HG03442 (cell line): ENCODE measurements at regions not wholly inside any gene's neighbourhood (a gene's known extent, or its start where the extent isn't known, plus 50 kb on each side); places are given as distances from the start of the nearest gene placed in this dataset.

Source experiments
- ATAC-seq: cut with Tn5 transposase; IDR thresholded peaks from one replicate; pipeline ENCODE4 v1.9.1; 2021; ENCODE audit warnings: mild to moderate bottlenecking, moderate library complexity; ENCODE audit not compliant: unreplicated experiment

DNA sequence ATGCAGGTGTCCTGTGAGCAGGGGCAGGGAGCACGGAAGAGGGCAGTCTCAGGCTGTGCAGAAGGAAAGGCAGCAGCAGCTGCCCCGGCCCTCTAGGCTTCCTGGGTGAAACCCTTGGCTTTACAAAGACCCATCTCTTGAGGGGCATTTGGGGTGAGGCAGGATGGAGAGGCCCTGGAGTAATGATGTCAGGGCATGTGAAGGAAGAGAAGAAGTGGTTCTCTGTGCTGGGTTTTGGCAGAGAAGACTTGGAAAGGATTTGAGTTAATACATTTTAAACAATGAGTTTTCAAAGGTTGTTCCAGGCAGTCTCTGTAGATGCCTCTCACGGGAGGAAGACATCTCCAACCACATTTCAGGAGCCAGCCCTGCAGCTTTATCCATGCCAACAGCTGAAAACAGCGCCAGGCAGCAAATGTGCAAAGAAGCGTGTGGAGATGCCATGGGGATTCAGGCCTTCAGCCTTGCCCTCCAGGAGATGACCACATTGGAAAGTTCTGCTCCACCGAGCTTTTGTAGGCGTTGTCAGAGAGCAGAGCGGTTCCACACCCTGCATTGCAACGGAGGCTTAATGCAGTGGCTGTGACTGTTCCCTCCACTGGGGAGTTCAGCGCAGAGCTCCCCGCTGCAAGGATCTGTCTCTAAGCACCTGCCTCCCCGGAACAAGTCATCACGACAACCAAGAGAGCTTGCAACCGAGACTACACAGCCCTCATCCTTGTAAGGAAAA, 322.8 kb downstream of the UQCRFS1 start:
- no peak for ATAC-seq

DNA sequence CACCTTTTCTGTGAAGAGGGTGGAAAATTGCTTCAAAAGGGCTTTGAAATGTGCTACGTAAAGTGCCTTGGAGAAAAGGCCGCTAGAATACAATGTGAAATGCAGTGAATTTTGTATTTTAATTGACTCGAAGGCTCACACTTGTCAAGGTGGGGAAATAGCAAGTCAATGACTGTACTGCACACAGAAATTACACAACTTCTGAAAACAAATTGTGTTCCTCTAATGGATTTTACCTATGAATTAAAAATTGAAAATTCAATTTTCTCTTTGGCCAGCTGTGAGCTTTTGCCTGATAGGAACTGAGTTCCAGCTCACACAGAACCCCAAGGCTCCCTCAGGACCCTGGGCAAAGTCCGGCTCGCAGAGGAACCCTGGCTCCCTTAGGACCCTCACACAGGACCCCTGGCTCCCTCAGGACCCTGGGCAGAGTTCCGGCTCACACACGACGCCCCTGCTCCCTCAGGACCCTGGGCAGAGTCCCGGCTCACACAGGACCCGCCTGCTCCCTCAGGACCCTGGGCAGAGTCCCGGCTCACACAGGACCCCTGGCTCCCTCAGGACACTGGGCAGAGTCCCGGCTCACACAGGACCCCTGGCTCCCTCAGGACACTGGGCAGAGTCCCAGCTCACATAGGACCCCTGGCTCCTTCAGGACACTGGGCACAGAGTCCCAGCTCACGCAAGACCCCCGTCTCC, 324.9 kb downstream of the UQCRFS1 start:
- no peak for ATAC-seq

DNA sequence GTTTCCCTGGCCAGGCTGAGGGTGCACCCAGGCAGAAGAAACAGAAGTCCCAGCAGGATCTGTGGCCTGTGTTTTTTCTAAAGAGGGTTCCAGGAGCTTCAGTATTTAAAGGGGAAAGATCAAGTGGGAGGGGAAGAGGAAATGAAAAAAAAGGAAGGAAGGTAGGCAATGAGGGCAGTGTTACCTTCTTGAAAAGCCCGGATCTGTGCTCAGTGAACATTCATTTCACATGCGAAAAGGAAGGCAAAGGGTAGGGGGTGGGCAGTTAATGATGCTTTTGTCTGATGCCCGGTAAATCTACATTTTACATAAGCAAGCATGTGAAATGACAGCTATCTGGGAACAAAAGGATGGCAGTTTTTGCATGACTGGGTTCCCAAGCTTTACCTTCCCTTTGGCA, 326.2 kb downstream of the UQCRFS1 start:
- no peak for ATAC-seq

DNA sequence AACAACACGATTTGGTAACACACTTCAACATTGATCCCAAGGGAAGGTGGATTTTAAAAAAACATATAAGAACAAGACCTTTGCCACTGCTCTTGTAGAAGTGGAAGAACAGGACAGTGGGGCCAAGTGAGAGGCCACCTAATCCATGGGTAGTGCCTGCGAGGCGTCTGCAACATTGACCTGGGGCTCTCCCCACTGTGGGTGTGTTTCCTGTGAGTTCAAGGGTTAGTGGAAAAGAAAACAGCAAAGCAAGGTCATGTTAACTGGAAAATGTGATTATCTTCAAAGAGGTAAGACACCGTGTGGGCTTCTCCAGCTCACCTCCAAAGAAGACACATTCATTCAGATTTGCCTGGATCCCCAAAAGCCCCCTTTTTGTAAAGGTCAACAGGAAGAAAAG, 327.0 kb downstream of the UQCRFS1 start:
- ATAC-seq = no peak

- ATAC-seq = no peak
These were observed 328.0 kb downstream of the UQCRFS1 start for GRCh38 chr19:28884786-28885476.

DNA sequence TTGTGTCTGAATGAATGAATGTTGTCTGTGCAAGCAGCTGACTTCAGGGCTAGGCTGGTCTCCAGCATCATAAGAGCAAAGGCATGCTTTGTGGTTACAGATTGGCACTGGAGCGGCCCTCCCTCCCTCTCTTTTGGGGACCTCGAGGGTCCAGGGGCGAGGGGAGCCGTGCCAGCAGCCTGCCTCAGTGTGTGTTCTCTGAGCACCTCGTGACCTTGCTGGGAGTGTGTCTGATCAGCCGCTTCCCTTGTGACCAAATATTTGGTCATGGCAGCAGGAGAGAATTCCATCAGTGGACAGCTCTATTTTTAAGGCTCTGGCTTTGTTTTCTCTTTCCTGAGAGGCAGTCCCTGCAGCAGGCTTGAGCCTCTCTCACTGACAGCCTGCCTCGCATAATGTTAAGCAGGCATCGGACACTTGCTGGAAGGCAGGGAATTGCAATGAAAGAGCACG, 329.7 kb downstream of the UQCRFS1 start:
- no peak for ATAC-seq

- no peak for ATAC-seq
These were observed 330.1 kb downstream of the UQCRFS1 start for GRCh38 chr19:28882818-28883217.

DNA sequence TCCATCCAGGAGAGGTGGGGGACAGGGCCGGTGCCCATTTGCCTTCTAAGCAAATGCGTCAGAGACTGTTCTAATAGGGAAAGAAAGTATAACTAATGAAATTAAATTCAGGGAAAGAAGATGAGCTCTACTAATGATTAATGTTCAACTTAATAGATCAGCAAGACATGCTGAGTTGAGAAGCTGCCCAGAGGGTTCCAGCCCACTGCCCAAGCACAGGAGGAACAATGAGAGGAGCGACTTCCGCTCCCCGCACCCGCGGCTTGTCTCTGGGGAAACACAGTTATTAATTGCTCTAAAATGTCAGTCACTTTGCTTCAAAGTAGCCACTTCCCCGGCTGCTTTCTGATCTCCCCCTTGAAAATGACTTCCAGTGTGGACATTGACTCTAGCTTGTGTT, 331.3 kb downstream of the UQCRFS1 start:
- ATAC-seq = no peak

DNA sequence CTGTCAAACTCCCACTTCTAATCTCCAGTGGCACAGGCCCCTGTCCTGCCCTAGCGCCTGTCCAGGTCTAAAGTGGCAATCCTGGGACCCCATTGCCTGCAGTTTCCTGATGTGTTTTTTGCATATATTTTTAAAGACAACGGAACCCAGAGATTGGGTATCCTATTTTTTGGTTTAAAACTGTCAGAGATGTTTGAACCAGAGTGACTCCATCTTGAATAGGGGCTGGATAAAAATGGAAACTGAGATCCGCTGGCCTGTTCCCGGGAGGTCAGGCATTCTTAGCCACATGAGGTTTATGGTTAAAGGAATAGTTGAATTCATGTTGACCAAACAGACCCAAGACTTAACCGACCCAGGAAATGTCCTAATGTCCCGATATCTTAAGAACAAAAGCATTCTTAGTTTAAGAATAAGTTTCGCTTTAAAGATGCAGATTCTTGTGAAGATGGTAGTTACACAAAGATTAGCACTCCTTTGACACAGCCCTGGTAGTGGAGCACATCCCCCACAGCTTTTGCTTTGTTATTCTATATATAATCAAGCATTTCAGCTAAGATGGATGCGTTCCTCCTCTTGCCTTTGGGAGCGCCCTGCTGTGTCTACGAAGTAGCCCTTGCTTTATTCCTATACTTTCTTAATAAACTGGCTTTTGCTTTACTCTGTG, 332.1 kb downstream of the UQCRFS1 start:
- ATAC-seq = no peak

GRCh38 chr19:28878862-28879566, 333.9 kb downstream of the UQCRFS1 start:
- peak; percentile 47 for ATAC-seq

GRCh38 chr19:28876609-28877123, 336.3 kb downstream of the UQCRFS1 start:
- no peak for ATAC-seq

DNA sequence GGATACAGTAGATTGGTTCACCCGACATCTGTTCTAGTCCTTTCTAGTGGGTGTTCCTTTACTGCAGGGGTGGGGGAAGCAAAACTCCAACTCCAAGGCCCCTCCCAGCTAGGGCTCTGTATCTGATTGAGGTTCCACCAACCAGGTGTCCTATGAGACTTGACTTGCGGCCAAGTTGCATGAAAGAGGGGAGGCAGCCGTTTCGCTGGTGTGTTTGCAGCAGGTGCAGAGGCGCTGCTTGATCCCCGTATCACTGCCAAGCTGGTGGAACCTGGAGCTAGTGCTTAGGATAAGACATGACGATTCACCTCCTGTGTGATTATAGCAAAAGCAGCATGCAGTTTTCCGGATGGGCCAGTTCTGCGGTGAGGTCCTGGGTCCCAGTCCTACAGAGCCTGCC, 338.2 kb downstream of the UQCRFS1 start:
- ATAC-seq = no peak

DNA sequence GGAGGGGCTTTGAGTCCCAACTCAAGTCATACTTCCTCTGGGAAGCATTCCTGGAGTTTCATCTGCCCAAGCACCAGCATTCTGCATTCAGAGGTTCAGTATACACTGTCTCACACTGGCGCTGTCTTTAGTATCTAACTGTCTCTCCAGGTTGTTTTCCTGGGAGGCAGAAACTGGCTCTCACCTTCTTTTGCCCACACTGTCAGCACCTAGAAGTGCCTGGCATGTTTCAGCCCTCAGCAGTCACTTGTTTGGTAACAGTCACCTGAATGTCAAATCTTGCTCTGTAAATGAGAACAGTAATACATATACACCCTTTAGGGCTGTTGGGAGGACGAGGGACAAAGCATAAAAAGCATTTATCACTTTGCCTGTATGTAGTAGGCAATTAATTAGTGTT, 339.6 kb downstream of the UQCRFS1 start:
- ATAC-seq = no peak

GRCh38 chr19:28871099-28871725, 341.7 kb downstream of the UQCRFS1 start:
- ATAC-seq = no peak

GRCh38 chr19:28869459-28869858, 343.5 kb downstream of the UQCRFS1 start:
- ATAC-seq = peak; percentile 68

- ATAC-seq = no peak
These were observed 344.1 kb downstream of the UQCRFS1 start for GRCh38 chr19:28868836-28869235.

GRCh38 chr19:28867978-28868377, 345.0 kb downstream of the UQCRFS1 start:
- no peak for ATAC-seq

DNA sequence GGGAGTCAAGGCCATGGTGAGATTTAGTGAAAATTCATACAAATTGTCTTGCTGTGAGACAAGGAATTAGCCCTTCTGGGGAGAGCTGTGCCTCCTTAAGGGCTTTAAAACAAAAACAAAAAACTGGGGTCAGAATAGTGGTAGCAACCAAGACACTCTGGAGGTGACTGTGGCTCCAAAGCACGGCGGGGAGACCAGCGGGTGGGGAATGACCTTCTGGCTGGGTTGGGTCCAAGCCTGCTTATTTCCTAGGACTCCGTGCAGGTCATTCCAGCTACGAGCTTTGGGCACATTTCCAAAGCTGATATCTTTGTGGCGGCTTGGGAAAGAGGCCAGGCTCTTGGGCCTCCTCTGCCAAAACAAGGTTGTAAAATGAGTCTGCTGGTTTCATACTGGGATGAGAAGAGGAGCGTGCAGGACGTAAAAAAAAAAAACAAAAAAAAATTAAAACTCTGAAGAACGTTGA, 348.3 kb downstream of the UQCRFS1 start:
- ATAC-seq = no peak

- no peak for ATAC-seq
These were observed 348.9 kb downstream of the UQCRFS1 start for GRCh38 chr19:28864024-28864503.

DNA sequence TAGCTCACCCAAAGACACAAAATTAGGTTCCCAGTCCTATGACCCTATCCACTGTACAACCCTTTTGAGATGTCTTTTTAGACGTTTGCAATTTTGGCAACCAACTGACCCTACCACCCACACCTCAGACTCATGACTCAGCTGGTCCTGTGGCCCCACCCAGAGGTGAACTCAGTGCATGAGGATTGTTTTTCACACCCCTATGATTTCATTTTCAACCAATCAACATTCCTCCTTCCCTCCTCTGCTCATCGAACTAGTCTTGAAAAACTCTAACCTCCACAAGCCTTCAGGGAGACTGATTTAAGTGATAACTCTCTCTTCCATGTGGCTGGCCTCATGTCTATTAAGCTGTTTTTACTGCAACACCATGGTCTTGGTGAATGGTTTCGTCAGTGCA, 350.7 kb downstream of the UQCRFS1 start:
- ATAC-seq = no peak
